Stimulated activated CD8-positive, alpha-beta memory T cell treated with anti-CD3 and anti-CD28 coated beads, Interleukin-7, amount 100 ng/mL, for 48 hours (primary cell): ENCODE measurements at regions not wholly inside any gene's neighbourhood (a gene's known extent, or its start where the extent isn't known, plus 50 kb on each side); places are given as distances from the start of the nearest gene placed in this dataset.

Experiments
- DNase-seq, 2 donors: peaks; one replicate each; pipeline ENCODE4 v3.0.0-alpha.2; 2020; ENCODE audit warnings: low read depth in 1 of 2; ENCODE audit errors: extremely low read depth in 1 of 2

DNA sequence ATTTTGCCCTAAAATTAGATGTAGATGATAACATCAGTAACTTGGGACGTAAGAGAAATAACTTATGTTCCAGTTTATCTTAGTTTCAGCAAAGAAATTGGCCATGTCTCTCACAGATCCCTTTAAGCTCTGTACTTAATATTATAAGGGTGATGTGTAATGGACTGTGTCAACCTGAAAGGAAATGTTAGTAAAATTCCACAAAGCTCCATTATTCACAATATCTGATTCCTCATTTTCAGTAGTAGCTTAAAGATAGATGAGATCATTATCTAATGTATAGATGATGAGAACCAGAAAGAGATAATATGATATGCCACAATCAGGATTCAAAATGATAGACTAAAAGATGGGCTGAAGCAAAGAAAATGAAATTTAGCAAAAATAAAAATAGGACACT, 316.8 kb upstream of the CHRM2 start:
- DNase-seq = no peak

DNA sequence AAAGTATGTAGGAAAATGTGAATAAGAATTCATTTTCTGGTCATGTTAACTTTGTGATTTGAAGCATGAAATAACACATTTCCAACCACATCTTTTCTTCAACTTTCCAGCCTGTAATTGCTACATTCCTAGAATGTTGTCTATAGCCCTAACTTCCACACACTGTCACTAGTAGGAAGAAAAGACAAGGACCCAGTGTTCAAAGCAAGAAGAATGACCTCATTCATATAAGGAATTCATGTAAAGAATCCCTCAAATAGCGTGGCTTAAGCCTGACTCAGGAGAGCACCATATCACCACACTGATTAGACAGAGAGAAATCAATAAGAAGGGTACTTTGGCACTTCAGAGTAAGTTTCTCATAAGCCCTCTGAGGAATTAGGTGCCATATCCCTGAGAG, 318.7 kb upstream of the CHRM2 start:
- DNase-seq = no peak

DNA sequence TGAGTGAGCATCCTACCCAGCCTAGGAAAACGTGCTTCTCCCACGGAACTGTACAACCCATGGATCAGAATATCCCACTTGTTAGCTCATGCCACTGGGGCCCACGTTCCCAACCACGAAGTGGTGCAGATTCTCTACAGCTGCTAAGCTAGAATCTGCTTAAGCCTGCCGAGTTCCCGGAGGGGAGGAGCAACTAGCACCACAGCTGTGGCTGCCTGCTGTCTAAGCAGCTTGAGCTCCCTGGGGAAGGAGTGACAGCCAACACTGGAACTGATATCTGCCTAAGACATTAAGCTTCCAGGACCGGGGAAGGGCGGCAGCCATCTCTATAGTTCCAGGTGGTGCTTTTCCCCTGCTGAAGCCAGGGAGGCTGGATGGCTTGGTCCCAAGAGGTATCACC, 334.7 kb upstream of the CHRM2 start:
- DNase-seq = no peak

DNA sequence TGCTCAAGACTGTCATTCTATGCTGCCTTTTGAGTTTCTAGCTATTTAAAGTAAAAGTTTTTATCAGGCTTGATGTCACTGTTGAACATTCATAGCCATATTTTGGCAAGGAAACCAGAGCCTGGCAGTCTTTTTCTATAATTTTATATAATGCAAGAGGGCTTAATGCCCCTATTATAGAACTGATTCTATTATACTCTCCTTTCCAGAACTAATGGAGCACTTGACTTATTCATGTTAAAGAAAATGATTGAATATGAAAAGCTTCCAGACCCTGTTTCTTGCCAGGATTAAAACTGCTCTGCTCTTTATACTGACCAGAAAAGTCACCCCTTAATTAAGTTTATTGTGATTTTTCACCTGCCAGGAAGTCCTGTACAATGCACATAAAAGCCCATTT, 337.6 kb upstream of the CHRM2 start:
- DNase-seq = no peak

DNA sequence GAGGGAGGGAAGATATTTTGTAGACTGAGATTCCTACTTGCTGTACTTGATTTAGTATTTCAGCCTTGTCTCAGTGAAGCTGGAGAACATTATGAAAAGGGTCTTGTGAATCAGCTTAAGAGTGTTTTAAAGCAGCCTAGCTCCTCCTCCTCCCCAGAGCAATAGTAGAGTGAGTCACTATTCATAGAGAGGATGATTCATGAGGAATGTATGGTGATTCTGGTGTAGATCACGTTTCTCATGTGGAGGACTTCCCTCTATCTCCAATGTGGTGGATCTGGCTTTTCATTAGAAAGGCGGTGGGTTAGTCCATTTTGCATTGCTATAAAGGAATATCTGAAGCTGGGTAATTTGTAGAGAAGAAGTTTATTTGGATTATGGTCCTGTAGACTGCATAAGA, 340.1 kb upstream of the CHRM2 start:
- DNase-seq = no peak

DNA sequence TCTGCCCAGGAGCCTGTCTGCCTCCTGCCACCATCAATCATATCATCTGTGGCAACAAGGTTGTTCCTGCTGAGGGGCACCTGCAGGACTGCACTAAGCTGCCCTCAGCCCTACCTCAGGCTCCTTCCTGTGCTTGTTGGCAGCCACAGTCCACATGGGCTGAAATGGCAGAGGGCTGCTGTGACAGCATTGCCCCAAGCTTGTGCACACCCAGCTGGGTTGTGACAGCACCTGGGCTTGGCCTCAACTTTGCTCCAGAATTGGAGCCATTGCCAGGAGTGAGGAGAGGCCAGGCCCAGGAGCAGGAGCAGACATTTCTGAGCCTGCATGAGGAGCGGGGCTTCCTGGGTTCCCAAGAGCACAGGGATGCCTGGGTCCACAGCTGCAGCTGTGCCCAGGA, 340.9 kb upstream of the CHRM2 start:
- DNase-seq = no peak

DNA sequence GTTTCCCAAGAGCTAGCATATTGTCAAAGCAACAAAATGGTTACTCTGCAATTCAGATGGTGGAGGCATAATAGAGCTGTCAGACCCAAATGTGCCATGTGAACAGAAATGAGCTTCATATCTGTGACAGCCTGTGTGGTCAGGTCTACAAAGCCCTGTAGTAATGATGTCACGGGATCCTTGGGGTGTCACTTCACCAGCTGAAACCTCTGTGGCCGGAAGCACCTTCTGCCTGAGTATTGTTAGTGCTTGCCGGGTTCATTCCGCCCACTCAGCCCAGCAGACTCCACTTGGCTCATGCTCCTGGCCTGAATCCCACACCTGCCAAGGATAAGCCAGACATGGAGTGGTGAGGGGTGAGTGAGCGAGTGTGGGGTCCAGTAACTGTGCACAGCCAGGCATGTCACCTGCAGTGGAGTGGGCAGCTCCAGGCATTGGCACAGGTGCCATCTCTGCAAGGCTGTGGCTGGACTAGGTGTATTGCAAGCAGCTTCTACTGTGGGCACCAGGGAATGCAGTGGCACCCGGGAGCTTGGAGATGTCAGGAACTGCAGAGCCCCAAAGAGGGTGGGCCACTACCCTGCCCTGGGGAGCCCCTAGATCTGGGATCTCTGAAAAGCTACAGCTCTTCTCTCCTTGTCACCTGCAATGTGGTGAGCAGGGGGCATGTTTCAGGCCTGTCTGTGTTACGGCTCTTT, 341.9 kb upstream of the CHRM2 start:
- DNase-seq = no peak

DNA sequence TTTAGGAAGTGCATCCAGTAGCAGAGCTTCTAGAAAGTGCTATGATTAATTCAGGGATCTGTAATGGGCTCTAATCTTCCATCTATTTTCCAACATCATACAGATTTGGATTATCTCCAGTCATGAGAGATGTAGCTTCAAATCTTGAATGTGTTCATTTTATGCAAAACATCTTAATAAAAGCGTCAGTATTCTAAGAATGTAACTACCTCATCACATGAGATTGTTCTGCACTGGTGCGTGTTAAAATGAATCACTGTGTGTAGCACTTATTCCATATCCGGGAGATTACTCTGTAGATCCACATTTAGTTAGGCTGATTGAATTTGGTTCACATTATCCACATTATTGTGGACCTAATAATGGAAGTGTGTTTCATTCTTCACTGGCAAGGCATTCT, 344.9 kb upstream of the CHRM2 start:
- no peak for DNase-seq

DNA sequence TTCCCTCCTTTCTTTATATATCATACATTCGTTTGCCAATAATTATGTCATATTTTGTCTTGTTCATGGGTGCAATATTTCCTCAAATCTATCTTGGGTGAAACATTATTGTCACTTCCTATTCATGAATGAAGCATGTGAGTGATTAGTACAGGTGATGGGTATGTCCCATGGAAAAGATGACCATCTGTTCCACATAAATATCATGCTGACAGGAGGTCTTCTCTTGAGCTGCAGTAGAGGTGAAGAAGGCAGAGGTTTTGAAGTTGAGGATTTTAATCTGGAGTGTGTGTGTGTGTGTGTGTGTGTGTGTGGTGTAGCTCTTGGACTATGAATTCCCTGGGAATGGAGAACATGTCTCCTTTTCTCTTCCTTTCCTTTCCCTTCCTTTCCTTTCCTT, 350.5 kb upstream of the CHRM2 start:
- DNase-seq = no peak

DNA sequence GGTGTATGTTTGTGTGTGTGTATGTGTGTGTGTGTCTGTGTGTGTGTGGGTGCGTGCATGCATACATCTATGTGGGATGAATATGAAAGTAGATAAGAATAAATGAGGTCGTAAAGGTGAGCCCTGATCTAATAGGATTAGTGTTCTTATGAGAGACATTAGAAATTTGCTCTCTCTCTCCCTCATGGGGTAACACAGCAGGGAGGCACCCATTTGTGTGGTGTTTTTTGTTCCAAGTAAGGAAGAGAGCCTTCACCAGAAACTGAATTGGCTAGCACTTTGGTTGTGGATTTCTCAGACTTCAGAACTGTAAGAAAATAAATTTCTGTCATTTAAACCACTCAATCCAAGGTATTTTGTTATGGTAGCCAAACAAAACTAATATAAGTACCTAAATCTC, 353.7 kb upstream of the CHRM2 start:
- no peak for DNase-seq

DNA sequence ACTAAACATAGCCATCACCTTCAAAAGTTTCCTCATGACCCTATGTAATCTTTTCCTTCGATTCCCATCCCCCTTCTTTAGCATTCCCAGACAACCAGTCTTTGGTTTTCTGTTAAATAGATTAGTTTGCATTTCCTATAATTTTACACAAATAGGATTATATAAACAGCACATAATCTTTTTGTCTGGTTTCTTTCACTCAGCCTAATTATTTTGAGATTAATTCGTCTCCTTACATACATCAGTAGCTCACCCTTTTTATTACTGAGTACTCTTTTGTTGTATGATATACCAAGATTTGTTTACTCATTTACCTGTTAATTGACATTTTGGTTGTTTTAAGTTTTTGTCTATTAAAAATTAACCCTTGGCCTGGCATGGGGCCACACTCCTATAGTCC, 354.7 kb upstream of the CHRM2 start:
- DNase-seq = no peak

DNA sequence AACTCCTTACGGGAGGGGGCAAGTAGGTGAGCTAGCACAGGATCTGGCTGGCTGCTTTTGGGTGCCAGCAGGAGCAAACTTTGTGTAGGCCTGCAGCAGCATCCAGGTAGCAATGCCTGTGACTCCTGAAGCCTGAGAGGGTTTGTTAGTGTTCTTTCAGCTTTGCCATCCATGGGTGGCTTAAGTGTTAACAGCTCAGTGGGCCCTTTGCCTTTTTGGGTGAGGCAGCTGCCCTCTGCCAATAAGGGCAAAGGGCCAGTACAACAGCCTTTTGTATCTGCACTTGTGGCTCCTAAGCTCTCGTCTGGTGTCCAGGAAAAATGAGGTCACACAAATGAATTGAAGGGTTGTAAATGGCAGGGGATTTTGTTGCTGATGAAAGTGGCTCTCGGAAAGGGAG, 359.0 kb upstream of the CHRM2 start:
- no peak for DNase-seq

DNA sequence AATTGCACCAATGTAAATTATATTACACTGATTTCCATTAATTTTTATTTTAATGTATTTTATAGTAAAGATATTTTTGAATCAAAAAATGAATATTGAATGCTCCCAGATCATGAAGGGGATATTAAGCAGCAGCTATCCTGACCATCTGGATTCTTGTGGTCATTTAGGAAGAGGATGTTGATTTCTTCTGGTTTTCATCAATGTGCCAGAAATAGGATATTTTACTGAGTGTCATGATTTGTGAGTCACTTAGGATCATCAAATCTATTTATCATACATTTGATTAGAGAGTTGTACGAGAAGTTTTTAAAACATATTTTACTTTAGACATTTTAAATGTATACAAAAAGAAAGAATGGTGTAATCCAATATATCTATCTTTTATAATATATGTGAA, 366.3 kb upstream of the CHRM2 start:
- DNase-seq = no peak

DNA sequence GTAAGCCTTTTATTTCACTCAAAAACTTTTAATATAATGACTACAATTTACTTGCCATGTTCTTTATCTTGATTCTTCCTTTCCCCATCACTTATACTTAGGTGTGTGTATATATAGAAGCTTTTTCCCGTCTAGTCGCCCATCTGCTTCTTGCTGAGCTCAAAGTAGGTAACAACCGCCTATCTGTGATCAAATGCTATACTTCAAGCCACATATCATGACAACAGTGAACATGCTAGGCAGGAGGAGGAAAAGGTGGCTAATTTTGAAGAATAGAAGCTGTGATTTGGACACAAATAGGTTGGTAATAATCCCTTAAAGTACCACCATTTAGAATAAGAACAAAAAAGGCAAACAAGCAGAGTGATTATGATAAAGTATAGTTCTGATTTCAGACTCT, 367.3 kb upstream of the CHRM2 start:
- no peak for DNase-seq

DNA sequence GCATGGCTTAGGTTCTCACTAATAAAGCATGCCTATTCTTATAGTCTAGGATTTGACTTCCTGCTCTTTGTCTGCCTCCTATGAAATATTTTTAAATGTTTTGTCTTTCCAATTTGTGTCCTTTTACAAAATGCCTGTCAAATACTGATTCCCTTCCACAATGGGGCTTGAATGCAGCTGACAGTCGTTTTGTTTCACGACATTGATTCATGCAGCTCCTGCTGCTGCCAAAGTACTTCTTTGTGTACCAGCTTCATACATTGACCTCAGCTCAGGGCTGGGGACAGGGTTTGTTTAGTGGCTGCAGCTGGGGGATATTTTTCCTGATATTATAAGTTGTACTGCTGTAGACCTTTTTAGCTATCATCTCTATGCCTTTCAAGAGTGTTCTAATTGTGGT, 371.9 kb upstream of the CHRM2 start:
- DNase-seq = no peak

DNA sequence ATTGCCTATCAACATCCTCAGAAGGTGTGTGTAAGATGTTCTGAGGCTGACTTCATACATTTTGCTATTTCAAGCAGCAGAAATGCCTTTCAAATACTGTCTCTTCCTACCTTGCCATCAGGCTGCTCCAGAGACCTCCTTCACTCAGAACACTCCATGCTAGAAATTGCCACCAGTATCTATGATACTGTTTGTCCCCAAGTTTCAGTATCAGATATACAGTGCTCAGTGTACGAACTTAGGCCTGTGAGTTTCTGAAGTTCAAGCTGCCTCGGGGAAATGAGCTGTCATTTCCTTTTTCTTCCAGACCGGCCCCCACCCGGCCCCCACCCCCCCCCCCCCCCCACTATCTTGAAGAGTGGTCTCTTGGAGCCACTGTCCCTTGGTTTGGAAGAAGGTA, 373.4 kb upstream of the CHRM2 start:
- DNase-seq = no peak

DNA sequence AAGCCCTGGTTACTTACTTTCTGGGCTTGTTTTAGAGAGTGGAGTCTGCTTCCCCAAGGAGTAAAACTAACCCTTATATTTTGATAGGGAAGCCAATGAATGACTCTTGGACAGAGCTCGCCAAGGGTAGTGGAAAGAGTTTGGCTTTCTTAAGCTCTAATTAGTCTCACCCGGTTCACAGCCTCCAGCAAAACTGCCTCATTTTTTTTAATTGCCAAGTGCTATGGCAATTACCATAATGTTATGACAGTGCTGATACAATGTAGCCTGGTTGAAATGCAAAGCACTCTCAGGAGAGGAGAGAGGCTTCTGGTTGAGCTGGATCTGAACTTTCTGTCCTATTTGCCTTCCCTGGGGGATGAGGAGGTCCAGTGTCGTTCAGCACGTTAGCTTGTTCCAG, 376.1 kb upstream of the CHRM2 start:
- DNase-seq = no peak

DNA sequence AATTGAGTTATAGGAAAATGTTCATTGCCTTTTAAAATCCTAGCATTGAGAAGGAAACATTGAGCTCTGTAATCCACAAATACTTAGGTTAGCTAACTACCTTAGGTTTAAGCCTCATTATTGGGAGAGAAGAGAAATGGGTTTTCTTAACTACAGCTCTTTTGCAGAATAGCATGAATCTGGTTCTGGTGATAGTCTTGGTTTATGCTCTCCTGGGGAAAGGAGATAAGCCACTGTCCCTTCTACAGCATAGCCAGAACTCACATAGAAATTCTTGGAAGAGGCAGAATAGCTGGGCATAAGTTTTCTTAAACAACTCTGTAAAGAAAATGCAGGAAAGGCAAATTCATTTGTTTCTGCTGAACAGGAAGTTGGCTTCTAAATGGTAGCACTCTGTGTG, 378.6 kb upstream of the CHRM2 start:
- no peak for DNase-seq

DNA sequence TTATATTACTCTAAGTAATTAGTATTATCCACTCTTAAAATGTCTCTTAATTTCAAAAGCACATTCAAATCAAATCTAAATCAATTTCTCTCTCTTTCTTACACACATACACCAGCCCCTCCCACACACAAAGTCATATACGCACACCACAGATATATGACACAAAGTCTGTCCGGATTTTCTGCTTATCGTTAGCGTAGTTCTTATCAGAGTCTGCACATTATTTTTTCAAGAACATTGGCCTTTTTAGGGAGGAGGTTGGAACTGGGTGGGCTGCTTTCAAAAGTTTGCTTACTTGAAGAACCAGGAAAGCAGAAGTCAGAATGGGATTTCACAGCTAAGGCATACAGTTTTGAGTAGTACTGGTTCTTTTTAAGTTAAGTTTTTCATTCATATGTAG, 387.6 kb upstream of the CHRM2 start:
- DNase-seq = no peak

DNA sequence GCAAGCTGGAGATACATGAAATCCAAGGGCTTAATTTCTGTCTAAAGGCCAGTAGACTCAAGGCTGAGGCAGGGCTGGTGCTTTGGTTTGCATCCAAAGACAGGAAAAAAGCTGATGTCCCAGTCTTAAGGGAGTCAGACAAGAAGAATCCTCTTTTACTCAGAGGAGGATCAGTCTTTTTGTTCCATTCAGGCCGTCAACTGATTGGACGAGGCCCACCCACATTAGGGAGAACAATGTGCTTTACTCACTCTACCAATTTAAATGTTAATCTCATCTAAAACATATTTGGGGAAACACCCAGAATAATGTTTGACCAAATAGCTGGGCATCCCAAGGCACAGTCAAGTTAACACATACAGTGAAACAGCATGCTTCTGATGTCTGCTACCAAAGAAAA, 388.5 kb upstream of the CHRM2 start:
- no peak for DNase-seq

DNA sequence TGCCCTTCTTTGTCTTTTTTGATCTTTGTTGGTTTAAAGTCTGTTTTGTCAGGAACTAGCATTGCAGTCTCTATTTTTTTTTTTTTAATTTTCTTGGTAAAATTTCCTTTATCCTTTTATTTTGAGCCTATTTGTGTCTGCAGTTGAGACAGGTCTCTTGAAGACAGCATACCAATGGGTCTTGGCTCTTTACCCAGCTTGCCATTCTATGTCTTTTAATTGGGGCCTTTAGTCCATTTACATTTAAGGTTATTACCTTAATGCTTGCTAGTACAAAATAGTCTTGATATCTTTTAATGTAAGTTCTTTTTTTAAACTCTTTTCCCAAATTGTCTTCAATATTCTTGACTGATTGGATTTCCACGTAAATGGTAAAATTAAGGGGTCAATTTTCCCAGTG, 398.3 kb upstream of the CHRM2 start:
- no peak for DNase-seq

DNA sequence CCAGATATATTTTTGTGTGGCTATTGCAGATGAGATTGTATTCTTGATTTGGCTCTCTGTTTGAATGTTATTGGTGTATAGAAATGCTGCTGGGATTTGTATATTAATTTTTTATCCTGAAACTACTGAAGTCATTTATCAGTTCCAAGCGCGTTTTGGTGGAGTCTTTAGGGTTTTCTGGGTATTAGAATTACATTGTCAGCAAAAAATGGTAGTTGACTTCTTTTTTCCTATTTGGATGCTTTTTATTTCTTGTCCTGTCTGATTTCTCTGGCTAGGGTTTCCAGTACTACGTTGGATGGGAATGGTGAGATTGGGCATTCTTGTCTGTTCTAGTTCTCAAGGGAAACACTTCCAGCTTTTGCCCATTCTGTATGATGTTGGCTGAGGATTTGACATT, 415.5 kb upstream of the CHRM2 start:
- DNase-seq = no peak

DNA sequence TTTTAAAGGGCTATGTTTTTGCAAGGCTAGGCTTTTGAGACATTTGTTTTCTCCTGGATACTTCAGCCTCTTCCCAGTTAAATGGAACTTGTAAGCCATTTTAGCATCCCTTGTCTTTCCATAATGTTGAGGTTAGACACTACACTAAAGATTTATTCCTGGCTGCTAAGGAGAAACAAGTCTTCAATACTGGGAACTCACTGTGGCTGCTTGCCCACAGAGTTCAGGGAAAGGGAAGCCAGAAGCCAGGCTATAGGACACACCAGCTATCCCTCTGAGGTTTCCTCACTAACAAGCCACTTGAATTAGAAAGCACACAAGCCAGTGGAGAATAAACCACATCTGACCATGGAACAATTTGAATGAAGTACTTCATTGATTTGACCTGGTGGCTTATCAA, 421.7 kb upstream of the CHRM2 start:
- DNase-seq = no peak

DNA sequence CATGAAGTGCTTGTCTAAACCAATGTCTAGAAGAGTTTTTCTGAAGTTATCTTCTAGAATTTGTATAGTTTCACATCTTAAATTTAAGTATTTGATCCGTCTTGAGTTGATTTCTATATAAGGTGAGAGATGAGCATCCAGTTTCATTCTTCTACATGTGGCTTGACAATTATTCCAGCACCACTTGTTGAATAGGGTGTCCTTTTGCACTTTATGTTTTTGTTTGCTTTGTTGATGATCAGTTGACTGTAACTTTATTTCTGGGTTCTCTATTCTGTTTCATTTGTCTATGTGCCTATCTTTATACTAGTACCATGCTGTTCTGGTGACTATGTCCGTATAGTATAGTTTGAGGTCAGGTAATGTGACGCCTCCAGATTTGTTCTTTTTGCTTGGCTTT, 426.6 kb upstream of the CHRM2 start:
- DNase-seq = no peak
